ENCODE measurements at regions not wholly inside any gene's neighbourhood (a gene's known extent, or its start where the extent isn't known, plus 50 kb on each side); places are given as distances from the start of the nearest gene placed in this dataset.
"Not testable (repeated sequence)": the region's sequence is repeated elsewhere in the genome, so short reads cannot be mapped to it uniquely, and the experiment has no call there.

- DNase-seq, result not testable (repeated sequence)
Observed at GRCh38 chr21:15634541-15634940, 95.2 kb upstream of the USP25 start.

- DNase-seq, result no peak
Observed at GRCh38 chr21:15638856-15639549, 90.8 kb upstream of the USP25 start.

GRCh38 chr21:15640113-15640512 lies 89.7 kb upstream of the USP25 start:
- DNase-seq, result not testable (repeated sequence)

GRCh38 chr21:15644489-15644888 lies 85.3 kb upstream of the USP25 start:
- no peak for DNase-seq

GRCh38 chr21:15645830-15646229 lies 84.0 kb upstream of the USP25 start:
- DNase-seq, result no peak

- no peak for DNase-seq
Observed at GRCh38 chr21:15650735-15651134, 79.0 kb upstream of the USP25 start.

GRCh38 chr21:15651172-15651571 lies 78.6 kb upstream of the USP25 start:
- DNase-seq, result no peak

GRCh38 chr21:15653710-15654109 lies 76.1 kb upstream of the USP25 start:
- DNase-seq, result no peak

- DNase-seq, result no peak
Observed at GRCh38 chr21:15654171-15654570, 75.6 kb upstream of the USP25 start.

GRCh38 chr21:15659753-15660422 lies 69.9 kb upstream of the USP25 start:
- DNase-seq, result no peak

GRCh38 chr21:15660423-15660804 lies 69.4 kb upstream of the USP25 start:
- no peak for DNase-seq

GRCh38 chr21:15667010-15667409 lies 62.8 kb upstream of the USP25 start:
- DNase-seq, result no peak

GRCh38 chr21:15667819-15668218 lies 62.0 kb upstream of the USP25 start:
- DNase-seq, result no peak

GRCh38 chr21:15669247-15669646 lies 60.5 kb upstream of the USP25 start:
- DNase-seq, result no peak

- DNase-seq, result no peak
Observed at GRCh38 chr21:15671188-15671587, 58.6 kb upstream of the USP25 start.

GRCh38 chr21:15672578-15672977 lies 57.2 kb upstream of the USP25 start:
- DNase-seq, result not testable (repeated sequence)

- DNase-seq, result no peak
Observed at GRCh38 chr21:15676935-15677334, 52.8 kb upstream of the USP25 start.

GRCh38 chr21:15679630-15680029 lies 50.2 kb upstream of the USP25 start:
- DNase-seq, result no peak
